ENCODE measurements at regions not wholly inside any gene's neighbourhood (a gene's known extent, or its start where the extent isn't known, plus 50 kb on each side); places are given as distances from the start of the nearest gene placed in this dataset.

DNA sequence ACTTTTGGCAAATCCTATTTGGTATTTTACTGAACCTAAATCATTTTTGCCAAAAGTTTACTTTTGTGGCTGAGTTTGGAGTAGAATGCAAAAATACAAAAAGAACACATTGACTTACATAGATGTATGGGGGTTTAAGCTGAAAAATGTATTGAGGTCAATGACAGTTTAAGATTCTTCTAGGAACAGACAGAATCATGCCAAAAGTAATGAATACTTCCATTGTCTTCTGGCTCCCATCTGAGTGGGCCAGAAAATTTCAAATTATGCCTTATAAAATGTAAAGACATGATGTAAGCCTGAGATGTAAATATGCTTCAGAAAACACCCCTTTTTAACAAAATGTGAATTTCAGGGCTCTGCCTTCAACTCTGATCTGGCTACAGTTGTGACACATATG lies 375.1 kb upstream of the DPH6 start:
- dilution Hi-C loops (cut with HindIII; ENCODE audit: low sequenced_read_pairs, unreplicated experiment) = no loop called here
- ATAC-seq (ENCODE audit: low read depth) = no peak
- H3K4me3 ChIP-seq (ENCODE audit: insufficient read depth, low read depth, low read length) = no peak overlapping the region

More for the DNA sequence above, 375.1 kb upstream of the DPH6 start:
- H3K56ac ChIP-seq (ENCODE audit: extremely low read depth, insufficient read depth, low read length) = no peak overlapping the region
- H2BK15ac ChIP-seq (ENCODE audit: low read depth, low read length) = no peak overlapping the region
- H3K27ac ChIP-seq (ENCODE audit: insufficient read depth, low read length) = no peak overlapping the region
- no peak overlapping the region for H4K8ac ChIP-seq (ENCODE audit: low read depth in 2 of 2, low read length in 2 of 2)
- H3K27me3 ChIP-seq (ENCODE audit: control insufficient read depth, insufficient read depth, low read length) = no peaks in the 10 kb centered on the region
- intact Hi-C loops (cut with micrococcal nuclease) = no loop called here
- H4K91ac ChIP-seq (ENCODE audit: insufficient read depth, low read depth, low read length) = no peak overlapping the region
- H2BK5ac ChIP-seq (ENCODE audit: low read depth, low read length, poor library complexity, severe bottlenecking) = no peak overlapping the region
- DNase-seq = no peak
- TF ChIP-seq NFE2L2 (IDR thresholded peaks at IDR 0.05; ENCODE audit: low read depth, low read length) (no peak), RFX5 (IDR thresholded peaks at IDR 0.05; ENCODE audit: low read depth, low read length) (no peak), MAZ (IDR thresholded peaks at IDR 0.05; ENCODE audit: borderline replicate concordance, low read depth, low read length) (no peak), BHLHE40 (IDR thresholded peaks at IDR 0.05; ENCODE audit: low read depth, low read length) (no peak), FOS (IDR thresholded peaks at IDR 0.05; ENCODE audit: low read depth, low read length) (no peak), RCOR1 (IDR thresholded peaks at IDR 0.05; ENCODE audit: insufficient replicate concordance, low read length) (no peak), CHD1 (IDR thresholded peaks at IDR 0.05; ENCODE audit: low read depth, low read length) (no peak), CEBPB (IDR thresholded peaks at IDR 0.05; ENCODE audit: low read depth, low read length) (no peak)
- TF ChIP-seq, protein P1, sequence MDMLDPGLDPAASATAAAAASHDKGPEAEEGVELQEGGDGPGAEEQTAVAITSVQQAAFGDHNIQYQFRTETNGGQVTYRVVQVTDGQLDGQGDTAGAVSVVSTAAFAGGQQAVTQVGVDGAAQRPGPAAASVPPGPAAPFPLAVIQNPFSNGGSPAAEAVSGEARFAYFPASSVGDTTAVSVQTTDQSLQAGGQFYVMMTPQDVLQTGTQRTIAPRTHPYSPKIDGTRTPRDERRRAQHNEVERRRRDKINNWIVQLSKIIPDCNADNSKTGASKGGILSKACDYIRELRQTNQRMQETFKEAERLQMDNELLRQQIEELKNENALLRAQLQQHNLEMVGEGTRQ (IDR thresholded peaks at IDR 0.05; ENCODE audit: low read depth, low read length) = no peak
- TF ChIP-seq, protein P2, sequence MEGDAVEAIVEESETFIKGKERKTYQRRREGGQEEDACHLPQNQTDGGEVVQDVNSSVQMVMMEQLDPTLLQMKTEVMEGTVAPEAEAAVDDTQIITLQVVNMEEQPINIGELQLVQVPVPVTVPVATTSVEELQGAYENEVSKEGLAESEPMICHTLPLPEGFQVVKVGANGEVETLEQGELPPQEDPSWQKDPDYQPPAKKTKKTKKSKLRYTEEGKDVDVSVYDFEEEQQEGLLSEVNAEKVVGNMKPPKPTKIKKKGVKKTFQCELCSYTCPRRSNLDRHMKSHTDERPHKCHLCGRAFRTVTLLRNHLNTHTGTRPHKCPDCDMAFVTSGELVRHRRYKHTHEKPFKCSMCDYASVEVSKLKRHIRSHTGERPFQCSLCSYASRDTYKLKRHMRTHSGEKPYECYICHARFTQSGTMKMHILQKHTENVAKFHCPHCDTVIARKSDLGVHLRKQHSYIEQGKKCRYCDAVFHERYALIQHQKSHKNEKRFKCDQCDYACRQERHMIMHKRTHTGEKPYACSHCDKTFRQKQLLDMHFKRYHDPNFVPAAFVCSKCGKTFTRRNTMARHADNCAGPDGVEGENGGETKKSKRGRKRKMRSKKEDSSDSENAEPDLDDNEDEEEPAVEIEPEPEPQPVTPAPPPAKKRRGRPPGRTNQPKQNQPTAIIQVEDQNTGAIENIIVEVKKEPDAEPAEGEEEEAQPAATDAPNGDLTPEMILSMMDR (conservative IDR thresholded peaks at IDR 0.05; ENCODE audit: low read depth, low read length) = no peak
- no peaks in the 10 kb centered on the region for H3K9me3 ChIP-seq (ENCODE audit: control insufficient read depth, insufficient read depth, low read length)
- H4K20me1 ChIP-seq (ENCODE audit: insufficient read depth, low read length) = no peaks in the 10 kb centered on the region
- H4K5ac ChIP-seq (ENCODE audit: low read depth, low read length) = no peak overlapping the region
- no peak overlapping the region for H2AK5ac ChIP-seq (ENCODE audit: low read depth, low read length)
- no peak overlapping the region for H3K4ac ChIP-seq (ENCODE audit: low read depth, low read length)
- H2AFZ ChIP-seq (replicated peaks; ENCODE audit: low read length, poor library complexity) = no peak overlapping the region
- H3K4me2 ChIP-seq (ENCODE audit: low read depth, low read length) = no peak overlapping the region
- ChIA-PET POLR2A (ENCODE audit: unreplicated experiment) (no interaction called here), CTCF (no interaction called here)
- no peak overlapping the region for H3K18ac ChIP-seq (ENCODE audit: low read depth, low read length)
- no peak overlapping the region for H2BK120ac ChIP-seq (ENCODE audit: low read depth, low read length)
- no peaks in the 10 kb centered on the region for H3K79me1 ChIP-seq (ENCODE audit: low read depth in 1 of 2, low read length in 2 of 2)
- in situ Hi-C loops (cut with MboI; ENCODE audit: low sequenced_read_pairs) = no loop called here
- no peaks in the 10 kb centered on the region for H3K36me3 ChIP-seq (ENCODE audit: control insufficient read depth, insufficient read depth, low read length)
- no peak overlapping the region for H2BK20ac ChIP-seq (ENCODE audit: low read depth, low read length)
- no peak overlapping the region for H3K9ac ChIP-seq (ENCODE audit: low read depth, low read length)
- no peak overlapping the region for H2AK9ac ChIP-seq (replicated peaks; ENCODE audit: low read depth, low read length, poor library complexity)
- no peak overlapping the region for H3K14ac ChIP-seq (replicated peaks; ENCODE audit: low read depth, low read length)
- H3K4me1 ChIP-seq (ENCODE audit: control insufficient read depth, insufficient read depth, low read length) = no peaks in the 10 kb centered on the region
- no peak overlapping the region for H3K23ac ChIP-seq (ENCODE audit: low read depth, low read length)
- no TSS peak for BruUV-seq (replicated peaks)
- H3K9me1 ChIP-seq (ENCODE audit: insufficient read depth, low read length) = no peaks in the 10 kb centered on the region

Data from IMR-90 (cell line).